Activated CD8-positive, alpha-beta memory T cell treated with anti-CD3 and anti-CD28 coated beads for 36 hours (primary cell): ENCODE measurements at regions not wholly inside any gene's neighbourhood (a gene's known extent, or its start where the extent isn't known, plus 50 kb on each side); places are given as distances from the start of the nearest gene placed in this dataset.
"Not testable (repeated sequence)": the region's sequence is repeated elsewhere in the genome, so short reads cannot be mapped to it uniquely, and the experiment has no call there.

Experiments used
- CTCF ChIA-PET: fragments of 350-600 bp; sonication (Branson Sonifier 250); formaldehyde crosslinking; loops from one replicate; lab custom pipeline; 2021; ENCODE audit warnings: antibody characterized with exemption; lab: Charles Lee
- POLR2A ChIA-PET: fragments of 350-600 bp; sonication (Branson Sonifier 250); formaldehyde crosslinking; loops from one replicate; lab custom pipeline; 2021; ENCODE audit warnings: antibody characterized with exemption; lab: Charles Lee

- CTCF ChIA-PET, result no interaction called here
Measured at GRCh38 chr6:113772961-113773360, 84.2 kb upstream of the MARCKS start.

GRCh38 chr6:113774127-113774825 is 82.9 kb upstream of the MARCKS start:
- CTCF ChIA-PET, result no interaction called here
- POLR2A ChIA-PET, result no interaction called here

More at GRCh38 chr6:113772961-113773360, 84.2 kb upstream of the MARCKS start:
- POLR2A ChIA-PET, result no interaction called here

GRCh38 chr6:113776998-113777397 is 80.1 kb upstream of the MARCKS start:
- ChIA-PET POLR2A (no interaction called here), CTCF (no interaction called here)

DNA sequence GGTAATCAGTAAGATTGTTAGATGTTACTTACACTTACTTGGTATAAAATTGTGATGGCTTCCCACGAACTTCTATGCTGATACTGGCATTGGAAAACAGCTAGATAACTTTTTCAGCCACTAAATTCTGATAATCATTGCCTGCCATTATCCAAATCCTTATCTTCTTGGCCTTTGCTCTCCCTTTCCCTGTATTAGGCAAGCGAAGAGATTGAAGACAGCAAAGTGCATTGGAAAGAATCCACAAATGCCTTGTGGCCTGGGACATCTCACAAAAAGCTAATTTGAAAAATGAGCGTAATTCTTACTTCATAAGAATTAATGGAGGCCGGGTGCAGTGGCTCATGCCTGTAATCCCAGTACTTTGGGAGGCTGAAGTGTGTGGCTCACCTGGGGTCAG is 79.5 kb upstream of the MARCKS start:
- CTCF ChIA-PET, result no interaction called here
- POLR2A ChIA-PET, result no interaction called here

GRCh38 chr6:113779656-113780055 is 77.5 kb upstream of the MARCKS start:
- CTCF ChIA-PET, result no interaction called here
- POLR2A ChIA-PET, result no interaction called here

- POLR2A ChIA-PET, result no interaction called here
- CTCF ChIA-PET, result no interaction called here
Measured at GRCh38 chr6:113782636-113783035, 74.5 kb upstream of the MARCKS start.

DNA sequence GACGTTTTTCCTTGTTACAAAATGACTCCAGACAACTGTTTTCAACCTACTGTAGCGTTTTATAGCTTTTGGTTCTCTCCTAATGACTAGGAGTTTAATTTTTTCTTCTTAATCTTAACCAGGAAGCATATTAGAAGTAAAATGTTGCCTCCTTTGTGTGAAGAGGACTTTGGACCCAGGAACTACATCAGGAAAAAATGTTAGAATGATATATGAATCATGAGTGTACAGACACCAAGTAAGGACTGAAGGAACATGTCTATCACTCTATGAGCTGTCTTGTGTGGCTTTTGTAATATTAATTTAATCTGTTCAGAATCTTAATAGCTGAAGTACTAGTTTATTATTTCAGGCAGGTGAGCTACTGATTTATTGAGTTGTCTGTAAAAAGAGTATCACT is 71.0 kb upstream of the MARCKS start:
- ChIA-PET CTCF (no interaction called here), POLR2A (no interaction called here)

DNA sequence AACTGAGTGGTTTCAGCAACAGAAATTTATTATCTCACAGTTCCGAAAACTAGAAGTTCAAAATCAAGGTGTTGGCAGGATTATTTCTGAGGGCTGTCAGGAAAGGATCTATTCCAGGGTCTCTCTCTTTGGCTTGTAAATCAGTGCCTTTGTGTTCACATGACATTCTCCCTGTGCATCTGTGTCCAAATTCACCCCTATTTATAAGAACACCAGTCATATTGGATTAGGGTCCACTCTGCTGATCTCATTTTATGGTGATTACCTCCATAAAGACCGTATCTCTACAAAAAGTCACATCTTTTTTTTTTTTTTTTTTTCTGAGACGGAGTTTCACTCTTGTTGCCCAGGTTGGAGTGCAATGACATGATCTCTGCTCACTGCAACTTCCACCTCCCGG is 68.6 kb upstream of the MARCKS start:
- CTCF ChIA-PET, result no interaction called here

GRCh38 chr6:113791225-113791624 is 65.9 kb upstream of the MARCKS start:
- POLR2A ChIA-PET, CTCF ChIA-PET: not testable (repeated sequence)

More for the DNA sequence above, 68.6 kb upstream of the MARCKS start:
- POLR2A ChIA-PET, result no interaction called here

GRCh38 chr6:113795371-113795770 is 61.8 kb upstream of the MARCKS start:
- CTCF ChIA-PET, POLR2A ChIA-PET: not testable (repeated sequence)

- ChIA-PET CTCF (no interaction called here), POLR2A (no interaction called here)
Measured at GRCh38 chr6:113796038-113796437, 61.1 kb upstream of the MARCKS start.

- ChIA-PET CTCF (no interaction called here), POLR2A (no interaction called here)
Measured at GRCh38 chr6:113802779-113803178, 54.4 kb upstream of the MARCKS start.

GRCh38 chr6:113805173-113805790 is 51.9 kb upstream of the MARCKS start:
- ChIA-PET CTCF (no interaction called here), POLR2A (no interaction called here)

DNA sequence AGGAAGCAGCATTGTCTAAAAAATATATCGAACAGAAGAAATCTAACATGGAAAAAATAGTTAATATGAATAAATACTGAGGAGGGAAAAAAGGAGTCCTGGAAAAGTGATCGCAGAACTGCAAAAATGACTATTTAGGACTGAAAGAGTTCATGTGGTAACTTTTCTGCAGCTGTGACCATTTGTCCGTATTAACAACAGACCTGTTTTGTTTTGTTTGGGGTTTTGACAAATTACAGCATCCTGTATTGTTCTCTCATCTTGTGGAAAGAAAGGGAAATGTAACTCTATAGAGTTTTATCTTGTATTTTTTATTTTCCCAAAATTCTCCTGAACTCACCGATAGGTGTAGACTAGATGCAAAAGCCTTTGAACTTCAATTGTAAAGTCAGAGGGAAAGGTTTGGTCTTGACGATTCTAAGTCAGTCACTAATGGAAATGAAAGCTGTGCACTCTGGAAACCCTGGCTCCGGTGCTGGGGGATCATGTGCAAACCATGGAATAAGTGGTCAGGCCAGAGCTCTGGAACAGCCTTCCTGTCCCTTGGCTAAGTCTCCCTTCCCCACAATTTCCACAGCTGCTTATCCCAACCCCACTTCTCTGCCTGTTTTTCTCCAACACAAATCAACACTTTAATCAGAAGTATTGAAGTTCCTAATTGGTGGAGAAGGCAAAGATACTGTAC is 51.2 kb upstream of the MARCKS start:
- CTCF ChIA-PET, result no interaction called here
- POLR2A ChIA-PET, result no interaction called here
